HL-60 (cell line): ENCODE measurements at regions not wholly inside any gene's neighbourhood (a gene's known extent, or its start where the extent isn't known, plus 50 kb on each side); places are given as distances from the start of the nearest gene placed in this dataset.

Source experiments
- DNase-seq, 2 experiments: peaks; one replicate each; pipeline ENCODE4 v3.0.0-alpha.2; 2010 to 2020; ENCODE audit warnings: low read depth in 1 of 2, low spot score in 1 of 2
- H3K27ac ChIP-seq: fragments of 250-450 bp; sonication (Bioruptor Pico); replicated peaks from 2 replicates; pipeline ENCODE4 v1.5.1; 2020; ENCODE audit warnings: mild to moderate bottlenecking, moderate library complexity
- H3K27me3 ChIP-seq: fragments of 250-450 bp; sonication (Bioruptor Pico); 2 replicates; pipeline ENCODE4 v1.5.1; 2021; ENCODE audit warnings: mild to moderate bottlenecking, moderate library complexity; ENCODE audit not compliant: insufficient read depth, poor library complexity, severe bottlenecking
- H3K4me3 ChIP-seq: replicated peaks from 2 replicates; pipeline ENCODE4 v1.5.1; 2011; ENCODE audit warnings: mild to moderate bottlenecking, control low read depth, low read length; ENCODE audit not compliant: insufficient read depth
- CTCF ChIP-seq: IDR thresholded peaks from one replicate; pipeline ENCODE4 v1.5.1; 2011; ENCODE audit warnings: low read length, control low read depth, inconsistent platforms; ENCODE audit not compliant: insufficient read depth
- GABPA ChIP-seq: IDR thresholded peaks from 2 replicates; pipeline ENCODE4 v1.6.1; 2012; ENCODE audit warnings: low read depth
- POLR2AphosphoS5 ChIP-seq: IDR thresholded peaks from 2 replicates; pipeline ENCODE4 v1.6.1; 2012; ENCODE audit warnings: low read depth
- REST ChIP-seq: IDR thresholded peaks from 2 replicates; pipeline ENCODE4 v1.6.1; 2012; ENCODE audit warnings: low read depth; ENCODE audit not compliant: insufficient replicate concordance
- SPI1 ChIP-seq: IDR thresholded peaks from 2 replicates; pipeline ENCODE4 v1.6.1; 2012; ENCODE audit warnings: low read depth, mild to moderate bottlenecking, borderline replicate concordance

GRCh38 chr3:166422556-166422955 is 585.3 kb upstream of the BCHE start:
- Histone ChIP-seq H3K27me3 (no peaks in the 10 kb centered on the region), H3K27ac (no peak overlapping the region), H3K4me3 (no peak overlapping the region)
- no peak for DNase-seq
- TF ChIP-seq SPI1, result no peak
- no peak for TF ChIP-seq REST
- TF ChIP-seq GABPA, result no peak
- TF ChIP-seq CTCF, result no peak
- no peak for TF ChIP-seq POLR2AphosphoS5

- DNase-seq, result no peak
- Histone ChIP-seq H3K27ac (no peak overlapping the region), H3K27me3 (no peaks in the 10 kb centered on the region), H3K4me3 (no peak overlapping the region)
- TF ChIP-seq CTCF (no peak), GABPA (no peak), POLR2AphosphoS5 (no peak), SPI1 (no peak), REST (no peak)
These were observed 582.8 kb upstream of the BCHE start for GRCh38 chr3:166420071-166420470.

GRCh38 chr3:166405896-166406295 is 568.7 kb upstream of the BCHE start:
- Histone ChIP-seq H3K27ac (no peak overlapping the region), H3K4me3 (no peak overlapping the region), H3K27me3 (no peaks in the 10 kb centered on the region)
- DNase-seq, result no peak
- no peak for TF ChIP-seq POLR2AphosphoS5
- no peak for TF ChIP-seq CTCF

GRCh38 chr3:166405465-166405864 is 568.2 kb upstream of the BCHE start:
- Histone ChIP-seq H3K27me3 (no peaks in the 10 kb centered on the region), H3K27ac (no peak overlapping the region), H3K4me3 (no peak overlapping the region)
- no peak for DNase-seq
- no peak for TF ChIP-seq REST
- TF ChIP-seq CTCF, result no peak
- TF ChIP-seq POLR2AphosphoS5, result no peak
- no peak for TF ChIP-seq SPI1
- TF ChIP-seq GABPA, result no peak
